ENCODE measurements at regions not wholly inside any gene's neighbourhood (a gene's known extent, or its start where the extent isn't known, plus 50 kb on each side); places are given as distances from the start of the nearest gene placed in this dataset.

DNA sequence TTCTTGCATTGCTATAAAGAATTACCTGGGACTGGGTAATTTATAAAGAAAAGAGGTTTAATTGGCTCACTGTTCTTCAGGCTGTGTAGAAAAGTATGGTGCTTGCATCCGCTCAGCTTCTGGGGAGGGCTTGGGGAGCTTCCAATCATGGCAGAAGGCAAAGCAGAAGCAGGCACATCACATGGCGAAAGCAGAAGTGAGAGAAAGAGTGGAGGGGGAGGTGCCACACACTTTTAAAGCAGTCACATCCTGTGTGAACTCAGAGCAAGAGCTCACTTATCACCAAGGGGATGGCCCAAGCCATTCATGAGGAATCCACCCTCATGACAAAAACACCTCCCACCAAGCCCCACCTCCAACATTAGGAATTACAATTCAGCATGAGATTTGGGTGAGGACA, 303.5 kb downstream of the OTUD1 start:
- Mint-ChIP-seq H3K36me3 (no peaks in the 10 kb centered on the region), H3K4me3 (no peak overlapping the region), H3K9me3 (peaks cover 0 to 5% (median 4%) of the 10 kb centered on the region in 5 donors), H3K27me3 (peaks cover 14 to 16% of the 10 kb centered on the region in 2 donors), H3K27ac (no peak overlapping the region), H3K4me1 (no peaks in the 10 kb centered on the region)
- Histone ChIP-seq H3K27ac (ENCODE audit: low read depth, low read length) (no peak overlapping the region), H3K9me3 (ENCODE audit: low read length) (no peaks in the 10 kb centered on the region), H3K27me3 (ENCODE audit: insufficient read depth, low read length, poor library complexity, severe bottlenecking) (no peaks in the 10 kb centered on the region), H3K4me1 (ENCODE audit: insufficient read depth, low read length) (no peaks in the 10 kb centered on the region), H3K4me3 (ENCODE audit: low read length) (no peak overlapping the region), H3K36me3 (ENCODE audit: insufficient read depth, low read length) (no peaks in the 10 kb centered on the region)
- no peak for DNase-seq
- ChIA-PET POLR2A (no interaction called here), CTCF (no interaction called here)

DNA sequence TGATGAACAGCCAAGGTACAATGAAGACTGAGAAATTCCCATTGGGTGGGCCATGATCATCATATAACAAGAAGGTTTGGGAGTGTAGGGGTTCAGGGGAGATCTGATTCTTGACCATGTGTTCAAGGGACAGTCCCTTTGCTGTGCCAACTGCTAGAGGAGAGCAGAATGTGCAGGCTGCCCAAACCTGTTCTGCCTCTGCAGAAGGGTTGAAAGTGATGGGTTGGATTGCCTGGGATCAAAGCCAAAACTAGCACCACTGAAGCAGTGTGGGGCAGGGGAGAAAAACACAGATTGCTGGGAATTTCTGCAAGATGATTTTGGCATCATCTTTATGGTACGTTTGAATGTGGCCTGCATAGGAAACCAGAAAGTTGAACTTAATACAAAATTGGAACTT, 303.9 kb downstream of the OTUD1 start:
- Histone ChIP-seq H3K27ac (ENCODE audit: low read depth, low read length) (no peak overlapping the region), H3K4me1 (ENCODE audit: insufficient read depth, low read length) (no peaks in the 10 kb centered on the region), H3K36me3 (ENCODE audit: insufficient read depth, low read length) (no peaks in the 10 kb centered on the region), H3K27me3 (ENCODE audit: insufficient read depth, low read length, poor library complexity, severe bottlenecking) (no peaks in the 10 kb centered on the region), H3K4me3 (ENCODE audit: low read length) (no peak overlapping the region), H3K9me3 (ENCODE audit: low read length) (no peaks in the 10 kb centered on the region)
- Mint-ChIP-seq H3K27me3 (peaks cover 14 to 16% of the 10 kb centered on the region in 2 donors), H3K27ac (no peak overlapping the region), H3K4me3 (no peak overlapping the region), H3K4me1 (no peaks in the 10 kb centered on the region), H3K9me3 (peaks cover 0 to 5% (median 4%) of the 10 kb centered on the region in 5 donors), H3K36me3 (no peaks in the 10 kb centered on the region)
- CTCF ChIA-PET, result no interaction called here
- POLR2A ChIA-PET, result no interaction called here
- no peak for DNase-seq

DNA sequence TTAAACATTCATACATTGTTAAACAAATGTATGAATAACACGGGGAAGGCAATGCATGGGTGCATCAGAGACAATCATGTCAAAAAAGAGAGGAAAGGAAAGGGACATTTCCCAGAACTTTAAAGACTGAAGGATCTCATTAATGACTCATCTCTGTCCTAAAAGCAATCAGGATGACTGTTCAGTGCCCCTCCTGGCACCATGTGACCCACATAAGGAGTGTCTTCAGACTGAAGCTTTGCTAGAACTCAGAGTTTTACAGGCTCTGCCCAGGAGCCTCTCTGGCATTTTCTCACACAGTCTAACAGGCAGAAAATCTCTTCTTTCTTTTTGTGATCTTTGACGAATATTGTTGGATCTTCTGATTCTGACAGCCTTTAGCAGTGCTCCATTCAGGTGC, 315.3 kb downstream of the OTUD1 start:
- H3K27ac ChIP-seq (ENCODE audit: low read depth, low read length), result no peak overlapping the region
- POLR2A ChIA-PET, result no interaction called here
- no peaks in the 10 kb centered on the region for H3K9me3 Mint-ChIP-seq

DNA sequence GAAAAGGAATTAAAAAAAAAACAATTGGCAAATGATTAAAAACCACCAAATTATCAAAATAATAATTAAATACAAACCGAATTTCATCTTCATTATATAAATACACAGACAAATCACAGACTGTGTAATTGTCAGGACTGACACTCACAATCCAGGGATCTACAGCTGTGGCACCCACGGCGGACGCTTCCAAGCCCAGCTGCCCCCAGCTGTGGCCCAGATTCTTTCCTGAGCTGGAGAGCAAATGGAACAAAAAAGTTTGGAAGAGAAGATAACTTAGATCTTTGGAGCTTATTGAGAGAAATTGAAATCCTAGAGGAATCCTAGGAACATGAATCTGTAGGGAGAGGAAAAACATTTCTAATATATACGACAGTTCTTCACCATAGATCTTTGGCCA, 316.1 kb downstream of the OTUD1 start:
- Histone ChIP-seq H3K27me3 (ENCODE audit: insufficient read depth, low read length, poor library complexity, severe bottlenecking) (no peaks in the 10 kb centered on the region), H3K27ac (ENCODE audit: low read depth, low read length) (no peak overlapping the region), H3K4me1 (ENCODE audit: insufficient read depth, low read length) (no peaks in the 10 kb centered on the region), H3K9me3 (ENCODE audit: low read length) (no peaks in the 10 kb centered on the region), H3K4me3 (ENCODE audit: low read length) (no peak overlapping the region), H3K36me3 (ENCODE audit: insufficient read depth, low read length) (no peaks in the 10 kb centered on the region)
- H3K4me1 Mint-ChIP-seq, result no peaks in the 10 kb centered on the region
- no peak overlapping the region for H3K4me3 Mint-ChIP-seq
- ChIA-PET CTCF (no interaction called here), POLR2A (no interaction called here)
- no peak for DNase-seq
- H3K27ac Mint-ChIP-seq, result peak overlapping the region in 1 of 8 donors; percentile 76
- no peaks in the 10 kb centered on the region for H3K9me3 Mint-ChIP-seq
- H3K27me3 Mint-ChIP-seq, result no peaks in the 10 kb centered on the region
- no peaks in the 10 kb centered on the region for H3K36me3 Mint-ChIP-seq

More for the DNA sequence above, 315.3 kb downstream of the OTUD1 start:
- no peak for DNase-seq
- Mint-ChIP-seq H3K4me3 (no peak overlapping the region), H3K36me3 (no peaks in the 10 kb centered on the region), H3K27ac (no peak overlapping the region), H3K27me3 (no peaks in the 10 kb centered on the region), H3K4me1 (no peaks in the 10 kb centered on the region)
- Histone ChIP-seq H3K4me1 (ENCODE audit: insufficient read depth, low read length) (no peaks in the 10 kb centered on the region), H3K36me3 (ENCODE audit: insufficient read depth, low read length) (no peaks in the 10 kb centered on the region), H3K9me3 (ENCODE audit: low read length) (no peaks in the 10 kb centered on the region), H3K4me3 (ENCODE audit: low read length) (no peak overlapping the region), H3K27me3 (ENCODE audit: insufficient read depth, low read length, poor library complexity, severe bottlenecking) (no peaks in the 10 kb centered on the region)
- CTCF ChIA-PET, result no interaction called here

DNA sequence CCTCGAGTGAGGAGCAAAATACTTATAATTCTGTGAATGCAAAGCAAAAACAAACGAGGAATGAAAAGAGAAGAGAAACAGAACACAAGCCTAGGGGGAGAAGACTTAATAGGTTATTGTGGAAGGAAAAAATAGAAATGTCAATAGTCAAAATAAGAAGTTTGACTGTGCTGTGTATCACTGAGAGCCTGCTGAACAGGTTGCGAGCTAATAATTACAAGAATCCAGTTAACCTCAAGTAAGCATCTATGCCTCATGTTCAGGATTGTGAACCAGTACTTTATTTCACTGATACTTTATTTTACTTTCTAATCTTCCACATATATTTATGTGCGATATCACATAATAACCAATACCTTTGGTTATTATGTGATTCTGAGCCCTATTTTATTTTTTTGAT, 316.7 kb downstream of the OTUD1 start:
- no peaks in the 10 kb centered on the region for H3K4me1 ChIP-seq (ENCODE audit: insufficient read depth, low read length)
- Mint-ChIP-seq H3K4me3 (no peak overlapping the region), H3K27ac (no peak overlapping the region), H3K27me3 (no peaks in the 10 kb centered on the region), H3K4me1 (no peaks in the 10 kb centered on the region), H3K36me3 (no peaks in the 10 kb centered on the region), H3K9me3 (no peaks in the 10 kb centered on the region)
- no peaks in the 10 kb centered on the region for H3K36me3 ChIP-seq (ENCODE audit: insufficient read depth, low read length)
- DNase-seq, result no peak
- CTCF ChIA-PET, result no interaction called here
- H3K27me3 ChIP-seq (ENCODE audit: insufficient read depth, low read length, poor library complexity, severe bottlenecking), result no peaks in the 10 kb centered on the region
- H3K4me3 ChIP-seq (ENCODE audit: low read length), result no peak overlapping the region
- H3K9me3 ChIP-seq (ENCODE audit: low read length), result no peaks in the 10 kb centered on the region
- no peak overlapping the region for H3K27ac ChIP-seq (ENCODE audit: low read depth, low read length)
- POLR2A ChIA-PET, result no interaction called here

DNA sequence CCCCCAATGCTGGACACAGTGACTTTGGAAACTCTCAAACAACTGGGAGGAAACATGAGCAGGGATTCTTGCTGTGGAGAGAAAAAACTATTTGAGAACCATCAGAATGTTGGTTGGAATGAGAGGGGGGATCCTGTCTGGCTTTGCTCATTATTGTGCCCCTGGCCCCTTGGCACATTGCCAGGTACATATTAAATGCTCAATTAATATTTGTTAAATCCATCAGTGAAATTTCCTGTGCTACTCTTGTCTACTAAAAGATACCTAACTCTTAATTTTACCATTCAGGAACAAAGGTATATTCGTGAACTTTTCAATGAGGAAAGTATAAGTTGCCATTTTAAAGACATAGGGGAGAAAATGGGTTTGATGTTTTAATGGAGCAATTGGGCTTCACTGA, 329.4 kb downstream of the OTUD1 start:
- H3K27me3 Mint-ChIP-seq, result no peaks in the 10 kb centered on the region
- H3K36me3 Mint-ChIP-seq, result no peaks in the 10 kb centered on the region
- H3K9me3 Mint-ChIP-seq, result peaks cover 5 to 22% (median 8%) of the 10 kb centered on the region in 5 donors
- no peak overlapping the region for H3K4me3 ChIP-seq (ENCODE audit: low read length)
- no peaks in the 10 kb centered on the region for H3K9me3 ChIP-seq (ENCODE audit: low read length)
- POLR2A ChIA-PET, result no interaction called here
- no peak overlapping the region for H3K27ac Mint-ChIP-seq
- H3K4me1 ChIP-seq (ENCODE audit: insufficient read depth, low read length), result no peaks in the 10 kb centered on the region
- H3K27ac ChIP-seq (ENCODE audit: low read depth, low read length), result no peak overlapping the region
- no peak for DNase-seq
- CTCF ChIA-PET, result no interaction called here
- H3K4me1 Mint-ChIP-seq, result no peaks in the 10 kb centered on the region
- H3K27me3 ChIP-seq (ENCODE audit: insufficient read depth, low read length, poor library complexity, severe bottlenecking), result no peaks in the 10 kb centered on the region
- no peaks in the 10 kb centered on the region for H3K36me3 ChIP-seq (ENCODE audit: insufficient read depth, low read length)
- no peak overlapping the region for H3K4me3 Mint-ChIP-seq

DNA sequence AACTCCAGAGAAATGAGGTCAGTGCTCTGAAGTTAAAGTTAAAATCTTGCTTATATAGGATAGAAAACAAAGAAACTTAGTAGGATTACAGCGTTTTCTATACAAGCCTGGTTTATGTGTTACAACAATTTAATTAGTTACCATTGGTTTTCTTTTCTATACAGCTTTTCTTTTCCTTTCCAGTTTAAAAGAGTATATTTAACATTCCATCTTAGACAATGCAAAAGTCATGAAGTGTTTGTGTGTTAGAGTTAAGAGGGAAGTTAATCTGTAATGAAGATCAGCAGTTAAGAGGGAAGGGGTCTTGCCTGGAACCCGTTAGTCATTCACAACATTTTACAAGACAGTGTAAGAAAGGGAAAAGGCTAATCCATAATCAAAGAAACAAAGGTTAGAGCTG, 338.3 kb downstream of the OTUD1 start:
- ChIA-PET CTCF (no interaction called here), POLR2A (no interaction called here)
- H3K27me3 ChIP-seq (ENCODE audit: insufficient read depth, low read length, poor library complexity, severe bottlenecking), result no peaks in the 10 kb centered on the region
- H3K9me3 Mint-ChIP-seq, result peaks cover 0 to 2% (median 0%) of the 10 kb centered on the region in 5 donors
- no peaks in the 10 kb centered on the region for H3K4me1 Mint-ChIP-seq
- no peak overlapping the region for H3K27ac ChIP-seq (ENCODE audit: low read depth, low read length)
- H3K36me3 ChIP-seq (ENCODE audit: insufficient read depth, low read length), result no peaks in the 10 kb centered on the region
- no peaks in the 10 kb centered on the region for H3K36me3 Mint-ChIP-seq
- no peaks in the 10 kb centered on the region for H3K9me3 ChIP-seq (ENCODE audit: low read length)
- H3K27ac Mint-ChIP-seq, result no peak overlapping the region
- no peak overlapping the region for H3K4me3 Mint-ChIP-seq
- no peaks in the 10 kb centered on the region for H3K27me3 Mint-ChIP-seq
- no peak for DNase-seq
- no peak overlapping the region for H3K4me3 ChIP-seq (ENCODE audit: low read length)
- no peaks in the 10 kb centered on the region for H3K4me1 ChIP-seq (ENCODE audit: insufficient read depth, low read length)

DNA sequence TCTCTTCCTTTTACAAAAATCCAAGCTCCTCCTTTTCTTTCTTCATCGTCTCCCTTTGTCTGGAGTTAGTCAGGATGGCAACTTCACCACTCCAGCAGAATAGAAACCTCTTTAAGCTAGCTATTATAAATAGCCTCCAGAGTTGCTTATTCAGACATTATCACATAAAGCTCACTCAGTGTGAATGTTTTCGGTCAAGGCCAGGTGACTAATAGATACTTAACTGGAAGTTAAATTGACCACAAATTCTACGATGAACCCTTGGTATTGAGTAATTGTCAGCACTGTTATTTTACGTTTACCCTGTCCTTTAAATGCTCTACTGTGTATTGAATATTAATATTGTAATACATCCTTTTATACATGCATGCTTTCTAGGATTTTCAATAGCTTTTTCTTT, 340.4 kb downstream of the OTUD1 start:
- ChIA-PET POLR2A (no interaction called here), CTCF (no interaction called here)
- H3K27me3 Mint-ChIP-seq, result no peaks in the 10 kb centered on the region
- no peaks in the 10 kb centered on the region for H3K36me3 ChIP-seq (ENCODE audit: insufficient read depth, low read length)
- peaks cover 0 to 5% (median 0%) of the 10 kb centered on the region in 5 donors for H3K9me3 Mint-ChIP-seq
- no peak overlapping the region for H3K27ac Mint-ChIP-seq
- no peak overlapping the region for H3K4me3 Mint-ChIP-seq
- H3K27ac ChIP-seq (ENCODE audit: low read depth, low read length), result no peak overlapping the region
- H3K27me3 ChIP-seq (ENCODE audit: insufficient read depth, low read length, poor library complexity, severe bottlenecking), result no peaks in the 10 kb centered on the region
- no peaks in the 10 kb centered on the region for H3K4me1 Mint-ChIP-seq
- H3K4me1 ChIP-seq (ENCODE audit: insufficient read depth, low read length), result no peaks in the 10 kb centered on the region
- H3K9me3 ChIP-seq (ENCODE audit: low read length), result no peaks in the 10 kb centered on the region
- no peak overlapping the region for H3K4me3 ChIP-seq (ENCODE audit: low read length)
- DNase-seq, result no peak
- no peaks in the 10 kb centered on the region for H3K36me3 Mint-ChIP-seq

DNA sequence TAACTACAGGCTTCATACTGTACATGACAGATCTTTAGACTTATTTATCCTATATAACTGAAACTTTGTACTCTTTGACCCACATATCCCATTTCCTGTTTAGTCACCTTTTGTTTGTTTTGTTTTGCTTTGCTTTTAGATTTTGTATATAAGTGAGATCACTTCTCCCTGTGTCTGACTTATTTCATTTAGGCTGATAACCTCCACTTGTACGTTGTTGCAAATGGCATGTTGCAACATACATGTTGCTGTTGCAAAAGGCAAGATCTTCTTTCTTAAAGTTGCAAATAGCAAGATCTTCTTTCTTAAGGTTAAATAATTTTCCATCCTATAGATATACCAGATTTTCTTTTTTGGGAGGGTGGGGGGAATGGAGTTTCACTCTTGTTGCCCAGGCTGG, 341.5 kb downstream of the OTUD1 start:
- Histone ChIP-seq H3K4me1 (ENCODE audit: insufficient read depth, low read length) (no peaks in the 10 kb centered on the region), H3K36me3 (ENCODE audit: insufficient read depth, low read length) (no peaks in the 10 kb centered on the region), H3K27ac (ENCODE audit: low read depth, low read length) (no peak overlapping the region), H3K27me3 (ENCODE audit: insufficient read depth, low read length, poor library complexity, severe bottlenecking) (no peaks in the 10 kb centered on the region), H3K4me3 (ENCODE audit: low read length) (no peak overlapping the region), H3K9me3 (ENCODE audit: low read length) (no peaks in the 10 kb centered on the region)
- DNase-seq, result no peak
- H3K27ac Mint-ChIP-seq, result no peak overlapping the region
- H3K27me3 Mint-ChIP-seq, result peaks cover 0 to 1% of the 10 kb centered on the region in 2 donors
- CTCF ChIA-PET, result no interaction called here
- H3K9me3 Mint-ChIP-seq, result peaks cover 0 to 5% (median 0%) of the 10 kb centered on the region in 5 donors
- no peaks in the 10 kb centered on the region for H3K36me3 Mint-ChIP-seq
- no peak overlapping the region for H3K4me3 Mint-ChIP-seq
- POLR2A ChIA-PET, result no interaction called here
- H3K4me1 Mint-ChIP-seq, result no peaks in the 10 kb centered on the region
